ENCODE measurements at regions not wholly inside any gene's neighbourhood (a gene's known extent, or its start where the extent isn't known, plus 50 kb on each side); places are given as distances from the start of the nearest gene placed in this dataset.

DNA sequence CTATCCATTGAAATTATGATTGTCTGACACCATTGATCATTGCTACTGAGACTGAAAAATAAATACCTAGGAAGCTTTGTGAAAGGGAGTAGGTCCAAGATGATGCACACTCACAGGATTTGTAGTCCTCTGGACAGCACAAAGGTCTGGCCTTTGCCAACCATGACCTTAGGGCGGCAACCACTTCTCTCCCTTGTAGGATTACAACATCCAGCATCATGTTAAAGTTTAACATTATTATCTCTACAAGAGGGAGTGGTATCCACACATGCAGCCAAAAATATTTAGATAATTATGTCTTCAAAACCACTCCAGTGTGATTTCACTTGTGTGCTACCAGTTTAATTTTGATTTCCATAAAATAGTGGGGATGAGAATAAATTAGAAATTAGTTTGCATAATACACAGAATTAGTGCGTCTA, 51.1 kb upstream of the NHSL1 start:
- no peak for DNase-seq

DNA sequence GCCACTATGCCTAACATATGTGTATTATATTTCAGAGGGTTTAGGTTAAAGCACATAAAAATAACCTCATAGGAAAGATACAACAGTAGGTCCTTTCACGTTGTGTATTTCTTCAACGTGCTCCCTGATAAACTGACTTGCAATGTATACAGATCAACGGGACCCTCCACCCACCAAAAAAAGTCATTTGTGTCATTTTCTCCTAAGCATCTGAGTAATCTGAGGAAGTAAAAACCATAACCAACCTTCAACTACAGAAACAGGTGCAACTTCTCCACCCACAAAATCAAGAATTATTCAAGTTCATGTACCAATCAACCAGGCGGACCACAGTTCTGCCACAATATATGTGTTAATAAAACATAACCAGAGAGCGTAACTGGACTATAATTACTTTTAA, 54.9 kb upstream of the NHSL1 start:
- no peak for DNase-seq

- DNase-seq: no peak
Observed at GRCh38 chr6:138555421-138555988, 56.2 kb upstream of the NHSL1 start.

DNA sequence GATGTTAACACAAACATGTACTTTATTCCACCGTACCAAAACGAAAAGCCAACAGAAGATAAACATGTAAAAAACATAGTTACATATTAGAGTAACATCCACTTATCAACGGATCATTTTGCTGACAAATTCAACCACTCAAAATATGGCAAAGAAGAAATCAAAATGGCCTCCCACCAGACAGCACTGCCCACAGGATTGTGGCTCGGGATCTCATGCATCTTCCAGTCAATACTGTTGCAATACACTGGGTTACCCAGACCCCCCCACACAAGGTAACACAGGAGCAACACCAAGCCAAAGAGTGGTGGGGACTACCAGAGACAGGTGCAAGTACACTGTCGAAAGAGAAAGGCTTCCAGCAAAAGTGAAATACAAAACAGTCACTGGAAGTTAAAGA, 57.9 kb upstream of the NHSL1 start:
- DNase-seq: no peak

GRCh38 chr6:138559143-138559542, 59.8 kb upstream of the NHSL1 start:
- DNase-seq: no peak

DNA sequence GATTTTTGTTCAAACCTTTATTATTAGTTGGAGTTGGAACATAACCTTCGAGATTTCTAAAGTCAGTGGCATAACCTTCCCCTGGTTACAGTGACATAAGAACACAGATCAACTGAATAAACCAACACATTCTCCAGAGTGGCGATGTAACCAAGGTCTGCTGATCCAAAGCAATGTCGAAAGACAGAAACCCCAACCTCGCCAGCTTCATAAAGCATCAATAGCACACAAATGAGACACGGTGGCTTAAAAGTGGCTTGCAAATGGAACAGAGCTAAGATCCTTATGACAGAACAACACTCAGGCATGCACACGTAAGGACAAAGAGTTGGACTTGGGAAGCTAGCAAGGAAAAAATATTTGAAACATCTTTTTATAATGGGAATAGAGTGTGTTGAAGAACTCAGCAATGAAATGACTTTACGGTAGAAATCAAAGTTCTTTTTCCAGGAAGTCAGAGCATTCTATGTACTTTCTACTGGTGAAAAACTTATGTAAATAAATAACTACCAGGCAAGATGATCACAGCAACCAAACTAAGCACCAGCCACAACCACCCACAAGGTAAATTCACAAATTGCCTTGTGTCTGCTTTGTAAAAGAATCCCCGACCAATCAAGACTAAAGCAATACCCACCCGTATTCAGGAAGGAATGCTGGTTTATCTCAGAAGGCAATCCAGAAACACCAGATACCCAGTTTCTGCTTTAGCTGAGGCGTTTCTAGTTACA, 61.0 kb upstream of the NHSL1 start:
- DNase-seq: no peak

- no peak for DNase-seq
Observed at GRCh38 chr6:138562691-138563090, 63.4 kb upstream of the NHSL1 start.

DNA sequence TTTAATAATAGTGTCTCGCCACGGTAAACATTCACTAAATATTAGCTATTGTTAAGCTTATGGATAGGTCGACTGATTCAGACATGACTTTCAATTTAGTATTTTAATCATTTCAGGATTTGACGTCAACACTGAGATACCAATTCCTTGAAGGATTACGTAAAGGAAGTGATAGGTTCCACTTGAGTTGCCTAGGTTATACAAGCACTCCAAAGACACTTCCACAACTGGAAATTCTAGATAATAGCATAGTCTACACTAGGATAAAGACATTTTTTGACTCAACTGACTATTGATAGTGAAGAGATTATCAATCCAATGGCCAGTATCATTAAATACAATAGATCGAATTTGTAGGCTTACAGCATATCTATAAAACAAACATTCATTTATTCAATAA, 63.9 kb upstream of the NHSL1 start:
- DNase-seq: no peak

- no peak for DNase-seq
Observed at GRCh38 chr6:138563650-138564049, 64.4 kb upstream of the NHSL1 start.

DNA sequence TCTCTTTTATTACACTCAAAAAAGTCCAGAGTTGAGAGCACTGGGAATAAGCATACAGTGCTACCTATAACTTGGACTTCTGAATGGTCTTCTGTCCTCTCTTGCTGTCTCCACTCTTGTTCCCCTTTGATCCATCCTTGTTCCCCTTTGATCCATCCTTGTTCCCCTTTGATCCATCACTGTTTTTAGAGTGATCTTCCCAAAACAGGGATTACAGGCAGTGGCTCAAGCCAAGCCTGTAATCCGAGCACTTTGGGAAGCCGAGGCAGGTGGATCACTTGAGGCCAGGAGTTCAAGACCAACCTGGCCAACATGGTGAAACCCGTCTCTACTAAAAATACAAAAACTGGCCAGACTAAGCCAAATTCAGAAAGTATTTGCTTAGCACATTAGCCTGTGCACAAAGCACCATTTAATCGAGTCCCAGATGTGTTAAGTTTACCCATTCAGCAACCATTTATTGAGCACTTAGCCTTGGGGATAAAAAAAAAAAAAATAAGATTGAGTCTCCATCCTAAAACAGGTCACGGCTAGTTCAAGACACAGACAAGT, 65.0 kb upstream of the NHSL1 start:
- no peak for DNase-seq

DNA sequence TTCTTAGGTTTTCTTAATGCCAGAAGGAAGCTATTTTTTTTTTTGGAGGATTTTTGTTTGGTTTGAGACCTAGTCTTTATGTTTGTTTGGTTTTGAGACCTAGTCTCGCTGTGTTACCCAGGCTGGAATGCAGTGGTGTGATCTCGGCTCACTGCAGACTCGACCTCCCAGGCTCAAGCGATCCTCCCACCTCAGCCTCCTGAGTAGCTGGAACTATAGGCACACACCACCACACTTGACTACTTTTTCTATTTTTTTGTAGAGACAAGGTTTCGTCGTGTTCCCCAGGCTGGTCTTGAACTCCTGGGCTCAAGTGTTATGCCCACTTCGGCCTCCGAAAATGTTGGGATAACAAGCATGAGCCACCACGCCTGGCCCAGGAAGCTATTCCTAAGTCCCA, 67.8 kb upstream of the NHSL1 start:
- no peak for DNase-seq

GRCh38 chr6:138568997-138569396, 69.7 kb upstream of the NHSL1 start:
- no peak for DNase-seq

DNA sequence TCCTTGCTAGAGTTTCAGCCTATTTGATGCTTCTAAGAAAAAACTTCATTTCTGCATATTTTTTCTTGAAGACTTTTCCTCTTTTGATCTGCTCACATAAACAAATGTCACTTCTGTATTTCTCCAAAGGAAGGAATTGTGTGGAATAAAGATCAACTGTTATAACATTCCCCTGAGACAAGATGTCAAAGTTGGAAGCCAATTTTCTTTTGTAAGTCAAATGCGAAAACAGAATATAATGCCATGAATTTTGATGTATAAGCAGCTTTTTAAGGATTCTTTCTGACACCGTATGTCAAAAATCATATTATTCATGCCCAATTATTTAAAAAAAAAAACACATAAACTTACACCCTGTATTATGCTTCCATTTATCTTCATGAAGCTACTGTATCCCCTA, 70.3 kb upstream of the NHSL1 start:
- DNase-seq: no peak

DNA sequence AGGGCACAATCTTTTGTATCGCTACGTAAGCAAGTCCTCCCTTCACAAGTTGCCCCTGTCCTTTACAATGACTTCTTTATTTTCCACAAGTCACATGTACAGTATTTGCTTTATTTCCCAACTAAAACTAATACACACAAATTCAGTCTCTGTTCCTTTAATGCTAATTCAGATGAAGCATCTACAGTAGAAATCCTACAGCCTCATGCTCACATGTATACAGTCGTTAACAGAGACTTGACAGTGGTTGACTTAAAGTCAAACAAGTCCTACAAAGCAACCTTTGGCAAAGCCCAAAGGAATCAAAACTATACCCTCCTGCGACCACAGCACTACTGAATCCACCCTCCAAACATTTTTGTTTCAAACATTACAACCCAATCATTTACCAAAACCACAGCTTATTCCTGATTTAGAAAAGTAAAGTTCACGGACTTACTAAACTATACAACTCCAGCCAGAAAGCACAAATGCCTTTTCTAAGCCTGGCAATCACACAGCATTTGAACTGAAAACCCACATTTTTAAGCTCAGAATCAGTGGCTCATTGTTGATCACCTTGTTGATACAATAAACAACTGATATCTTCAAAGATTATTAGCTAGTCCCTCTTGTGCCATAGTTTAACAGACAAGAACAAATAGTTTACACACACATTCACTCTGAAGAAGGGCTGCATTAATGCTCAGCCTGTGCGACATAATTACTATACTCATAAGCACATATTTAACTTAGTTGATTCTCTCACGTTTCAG, 70.9 kb upstream of the NHSL1 start:
- DNase-seq: no peak

- no peak for DNase-seq
Observed at GRCh38 chr6:138570725-138571029, 71.4 kb upstream of the NHSL1 start.

GRCh38 chr6:138571181-138571580, 71.9 kb upstream of the NHSL1 start:
- DNase-seq: no peak

DNA sequence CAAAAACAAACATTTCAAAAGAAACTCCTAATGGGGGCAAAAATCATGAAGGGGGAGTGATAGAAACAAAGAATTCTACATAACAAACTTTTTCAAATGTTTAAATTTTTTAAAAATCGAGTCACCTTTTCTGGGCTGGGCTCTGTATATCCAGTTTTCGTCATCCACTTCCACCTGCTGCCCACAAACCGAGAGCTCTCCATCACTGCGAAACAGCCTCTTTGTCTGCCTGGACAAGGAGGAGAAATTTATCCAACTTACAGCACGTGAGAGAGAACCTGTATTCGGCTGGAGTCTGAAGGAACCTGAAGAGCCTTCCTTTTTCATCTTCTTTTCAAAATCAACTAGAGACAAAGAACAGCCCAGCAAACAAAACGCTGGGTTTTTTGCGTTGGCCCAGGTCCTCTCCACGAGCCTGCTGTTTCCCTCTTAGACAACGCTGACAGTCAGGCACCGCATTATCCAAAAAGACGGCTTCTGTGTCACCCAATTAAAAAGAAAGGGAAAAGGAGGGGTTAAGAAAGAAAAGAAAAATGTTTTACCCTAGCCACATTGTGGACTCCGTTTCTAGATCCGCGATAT, 72.4 kb upstream of the NHSL1 start:
- DNase-seq: no peak

- no peak for DNase-seq
Observed at GRCh38 chr6:138572167-138572875, 73.0 kb upstream of the NHSL1 start.

DNA sequence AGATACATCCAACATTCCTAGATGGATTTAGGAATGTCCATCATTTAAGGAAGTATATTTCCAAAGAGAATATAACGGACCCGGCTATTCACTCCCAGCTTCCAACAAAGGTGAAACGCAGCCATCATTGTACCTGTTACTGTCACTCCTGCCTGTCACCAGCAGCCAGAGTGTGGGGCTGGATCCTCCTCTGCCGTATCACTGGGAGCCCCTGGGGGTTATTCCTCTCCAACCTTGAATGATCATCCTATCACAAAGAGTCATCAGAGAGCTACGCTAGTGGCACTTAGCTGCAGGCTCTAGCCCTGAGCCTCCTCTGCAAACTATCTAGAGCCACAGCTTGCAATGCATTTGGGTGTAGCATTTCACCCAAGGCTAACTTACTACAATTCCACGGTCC, 73.6 kb upstream of the NHSL1 start:
- DNase-seq: no peak

DNA sequence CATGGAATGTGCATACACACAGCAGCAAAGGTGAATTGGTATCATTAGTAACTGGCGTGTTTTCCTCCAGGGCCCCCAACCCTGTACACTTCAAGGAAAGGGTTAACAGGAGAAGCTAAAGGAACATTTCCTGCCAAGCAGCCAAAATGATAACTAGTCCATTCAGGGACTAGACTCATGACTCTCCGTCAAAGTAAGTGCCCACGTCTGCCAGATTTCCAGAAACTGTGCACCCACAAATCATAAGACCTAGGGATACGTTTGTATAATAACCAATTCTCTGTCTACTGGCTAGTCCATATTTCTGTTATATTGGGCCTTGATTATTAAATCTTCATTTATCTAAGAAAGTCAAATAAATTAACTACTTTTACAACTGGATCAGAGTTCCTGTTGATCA, 76.0 kb upstream of the NHSL1 start:
- DNase-seq: no peak

DNA sequence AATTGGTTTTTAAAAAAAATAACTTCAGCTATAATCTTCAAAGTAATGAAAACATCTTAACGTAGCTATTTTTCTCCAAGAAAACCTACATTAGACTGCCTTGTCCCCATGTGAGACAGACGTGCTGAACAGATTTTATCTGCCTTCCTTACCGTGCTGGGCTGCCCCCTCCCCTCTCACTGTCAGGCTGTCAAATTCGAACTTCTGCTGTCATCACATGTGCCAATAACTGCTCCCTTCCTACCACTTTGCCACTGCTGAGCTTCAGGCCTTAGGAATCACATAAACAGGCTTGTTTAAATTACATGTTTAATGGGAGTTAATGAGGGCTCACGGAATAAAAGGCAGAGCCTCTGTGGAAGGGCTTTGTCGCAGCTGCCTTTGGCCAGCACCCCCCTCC, 77.0 kb upstream of the NHSL1 start:
- DNase-seq: no peak

- DNase-seq: no peak
Observed at GRCh38 chr6:138577151-138577915, 78.0 kb upstream of the NHSL1 start.
